GM18517 (cell line): ENCODE measurements at regions not wholly inside any gene's neighbourhood (a gene's known extent, or its start where the extent isn't known, plus 50 kb on each side); places are given as distances from the start of the nearest gene placed in this dataset.
A peak's percentile ranks its signal among the peaks of the same experiment; 100 is the strongest.

Experiments used
- ATAC-seq: cut with Tn5 transposase; IDR thresholded peaks from one replicate; pipeline ENCODE4 v1.9.1; 2021; ENCODE audit warnings: mild to moderate bottlenecking, moderate library complexity; ENCODE audit not compliant: unreplicated experiment

GRCh38 chr20:17858450-17859001 lies 110.1 kb downstream of the SNX5 start:
- ATAC-seq, result no peak

DNA sequence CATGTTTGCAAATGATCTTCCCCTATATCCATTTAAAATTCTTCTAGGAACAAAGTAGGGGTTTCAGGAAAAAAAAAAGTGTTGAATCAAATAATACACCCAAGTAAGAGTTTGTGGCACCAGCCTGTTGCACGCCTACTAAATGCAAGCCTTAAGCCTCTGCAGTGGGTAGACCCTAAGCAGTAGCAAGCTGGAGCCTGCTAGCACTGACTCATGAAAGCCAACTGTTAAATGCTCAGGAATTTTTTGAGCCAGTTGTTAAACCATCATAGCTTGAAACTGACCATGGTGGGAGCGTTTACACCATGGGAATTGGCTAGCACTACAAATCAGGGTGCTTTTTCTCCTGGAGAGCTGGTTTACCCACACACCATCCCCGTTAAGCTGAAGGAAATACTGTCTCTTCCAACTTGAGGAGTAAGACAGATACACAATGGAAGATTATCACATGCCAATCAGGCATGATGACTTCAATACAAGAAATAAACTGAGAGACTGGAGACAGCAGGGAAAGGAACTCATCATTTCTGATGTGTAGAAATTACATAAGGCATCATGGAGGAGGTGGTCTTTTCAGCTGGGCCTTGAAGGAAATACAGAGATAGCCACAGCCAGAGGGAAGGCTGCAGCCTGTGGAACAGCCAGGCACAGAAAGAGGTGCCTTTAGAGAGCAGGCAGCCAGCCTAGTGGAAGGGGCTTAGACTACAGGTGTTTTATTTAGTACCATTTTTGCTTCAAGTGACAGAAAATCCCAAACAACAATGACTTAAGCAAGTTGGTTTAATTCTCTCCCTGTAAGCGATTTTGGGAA lies 110.8 kb downstream of the SNX5 start:
- no peak for ATAC-seq

GRCh38 chr20:17856837-17857605 lies 111.6 kb downstream of the SNX5 start:
- no peak for ATAC-seq

DNA sequence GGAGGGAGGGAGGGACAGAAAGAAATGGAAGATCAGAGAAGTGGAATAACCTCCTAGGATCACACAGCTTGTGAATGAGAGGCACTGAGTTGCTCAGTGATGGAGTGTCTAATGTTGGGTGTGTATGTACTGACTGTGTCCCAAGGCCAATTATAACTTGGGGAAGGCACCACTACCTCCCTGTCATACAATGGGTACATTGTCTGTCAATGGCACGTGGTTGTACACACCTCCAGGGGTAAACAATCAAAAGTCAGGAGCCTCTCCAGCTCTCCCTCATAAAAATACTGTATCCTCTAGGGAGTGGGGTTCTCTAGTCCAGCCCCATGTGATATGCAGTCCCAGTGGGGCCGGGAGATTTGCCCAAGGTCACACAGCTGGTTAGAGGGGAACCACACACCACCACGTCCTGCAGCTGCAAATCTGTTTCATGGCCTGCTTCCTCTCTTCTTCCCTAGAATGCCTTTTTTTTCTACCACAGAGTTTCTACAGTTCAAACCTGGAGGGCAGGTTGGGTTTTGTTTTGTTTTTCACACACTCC lies 112.5 kb downstream of the SNX5 start:
- ATAC-seq, result peak; percentile 91

GRCh38 chr20:17854307-17854903 lies 114.2 kb downstream of the SNX5 start:
- no peak for ATAC-seq

DNA sequence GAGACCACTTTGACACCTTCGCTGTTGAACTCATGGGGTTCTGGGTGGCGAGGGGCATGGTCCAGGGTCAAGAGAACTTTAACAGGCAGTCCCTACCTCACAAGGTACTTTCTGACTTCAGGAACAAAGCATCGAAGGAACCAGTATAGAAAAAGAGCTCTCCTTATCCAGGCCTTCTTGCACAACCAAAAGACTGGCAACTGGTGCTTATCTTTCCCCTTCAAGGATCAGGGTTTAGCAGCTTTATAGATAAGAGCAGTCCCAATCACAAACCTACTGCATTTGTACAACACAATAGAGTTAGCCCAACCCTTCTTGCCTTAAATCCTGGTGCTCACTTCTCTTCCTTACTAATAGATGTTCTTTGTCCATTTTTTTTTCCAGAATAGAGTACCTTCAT lies 116.3 kb downstream of the SNX5 start:
- no peak for ATAC-seq

GRCh38 chr20:17850684-17851026 lies 117.9 kb downstream of the SNX5 start:
- no peak for ATAC-seq

DNA sequence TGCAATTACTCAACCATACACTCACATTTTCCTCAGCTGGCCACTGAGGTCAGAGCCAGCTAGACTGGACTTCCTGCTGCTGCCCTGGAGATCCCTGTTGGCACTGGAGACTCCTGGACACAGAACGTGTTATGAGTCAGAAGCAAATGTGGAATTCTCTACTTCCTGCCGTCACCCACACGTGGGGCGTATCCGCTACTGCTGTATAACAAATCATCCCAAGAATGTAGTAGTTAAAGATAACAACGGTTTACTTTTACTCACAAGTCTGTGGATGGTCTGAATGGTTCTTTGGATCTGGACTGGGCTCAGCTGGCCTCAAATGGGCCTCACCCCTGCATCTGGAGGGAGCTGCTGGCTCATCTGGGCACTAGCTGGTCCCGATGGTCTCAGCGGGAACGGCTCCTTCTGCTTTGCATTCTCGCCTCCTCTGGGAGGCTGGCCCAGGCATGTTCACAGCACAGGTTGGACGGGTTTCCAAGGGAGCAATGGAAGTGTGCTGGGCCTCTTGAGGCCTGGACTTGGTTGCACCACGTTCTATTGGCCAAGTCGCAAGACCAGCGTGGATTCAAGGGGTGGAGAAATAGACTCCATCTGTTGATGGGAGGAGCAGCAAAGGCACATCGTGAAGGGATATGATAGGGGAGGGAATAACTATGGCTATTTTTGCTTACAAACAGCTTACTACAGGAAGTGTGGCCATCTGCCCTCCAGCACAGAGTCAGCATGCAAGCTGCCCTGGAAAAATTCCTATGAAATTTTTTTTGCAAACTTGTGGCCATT lies 118.5 kb downstream of the SNX5 start:
- ATAC-seq, result no peak

GRCh38 chr20:17849138-17849900 lies 119.3 kb downstream of the SNX5 start:
- ATAC-seq, result no peak

- no peak for ATAC-seq
These were observed 120.1 kb downstream of the SNX5 start for GRCh38 chr20:17848249-17849048.

GRCh38 chr20:17845701-17846475 lies 122.7 kb downstream of the SNX5 start:
- no peak for ATAC-seq

- ATAC-seq, result no peak
These were observed 123.9 kb downstream of the SNX5 start for GRCh38 chr20:17844549-17845298.

- no peak for ATAC-seq
These were observed 124.5 kb downstream of the SNX5 start for GRCh38 chr20:17844133-17844429.

DNA sequence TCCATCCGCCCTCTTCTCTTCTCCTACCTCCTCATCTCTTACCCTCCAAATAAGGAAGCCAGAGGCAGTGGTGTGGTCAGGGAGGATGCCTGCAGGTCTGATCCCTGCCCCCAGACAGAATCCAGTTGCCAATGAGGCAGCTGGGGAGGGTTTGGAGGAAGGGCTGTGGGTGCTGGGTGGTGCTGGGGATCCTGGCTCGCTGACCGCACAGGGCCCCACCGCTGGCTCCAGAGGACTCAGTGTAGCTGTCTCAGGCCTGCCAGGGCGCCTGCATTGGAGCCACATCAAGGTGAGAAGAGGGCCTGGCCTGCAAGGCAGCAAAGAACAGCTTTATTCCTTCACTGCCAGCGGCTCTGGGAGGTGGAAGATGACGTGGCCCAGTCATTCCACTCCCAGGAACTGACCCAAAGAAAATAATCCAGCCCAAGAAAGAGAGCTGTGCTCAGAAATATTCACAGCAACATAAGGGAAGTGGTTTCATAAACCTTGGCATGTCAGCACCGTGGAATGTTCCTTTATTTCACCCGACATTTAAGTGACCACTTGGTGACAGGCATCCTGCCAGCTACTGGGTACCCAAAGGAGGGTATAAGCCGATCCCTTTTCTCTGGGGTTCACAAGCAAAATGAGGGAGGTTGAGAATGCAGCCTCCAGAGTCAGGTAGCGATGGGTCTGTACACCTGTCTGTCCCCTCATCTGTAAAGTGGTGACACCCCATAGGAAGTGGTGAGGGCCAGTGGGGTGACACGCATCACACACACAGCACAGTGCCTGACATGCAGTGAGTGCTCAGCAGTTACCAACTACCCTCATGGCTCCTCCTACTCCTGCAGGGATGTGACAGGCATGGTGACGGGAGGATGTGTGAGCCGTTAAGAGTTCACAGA lies 125.1 kb downstream of the SNX5 start:
- ATAC-seq, result no peak

- no peak for ATAC-seq
These were observed 126.8 kb downstream of the SNX5 start for GRCh38 chr20:17841751-17842215.

DNA sequence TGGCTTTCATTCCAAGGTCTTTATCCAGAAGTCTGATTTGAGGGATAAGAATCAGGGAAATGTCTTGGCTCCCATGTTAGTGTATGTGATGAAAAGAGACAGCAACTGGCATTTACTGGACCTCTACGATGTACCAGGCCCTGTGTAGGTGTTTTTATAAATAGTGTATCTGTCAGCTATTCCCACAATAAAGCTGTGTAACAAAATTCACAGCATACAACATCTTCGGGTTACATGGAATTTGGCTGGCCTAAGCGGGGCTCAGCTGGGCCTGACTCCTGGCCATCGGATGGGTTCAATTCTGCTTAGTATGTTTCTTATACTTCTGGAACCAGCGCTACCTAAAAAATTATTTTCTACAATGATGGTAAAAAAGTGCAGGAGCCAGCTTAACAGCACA lies 128.2 kb downstream of the SNX5 start:
- no peak for ATAC-seq

GRCh38 chr20:17838921-17839320 lies 129.7 kb downstream of the SNX5 start:
- ATAC-seq, result no peak
